GM19238 (cell line): ENCODE measurements at regions not wholly inside any gene's neighbourhood (a gene's known extent, or its start where the extent isn't known, plus 50 kb on each side); places are given as distances from the start of the nearest gene placed in this dataset.
"Not testable (repeated sequence)": the region's sequence is repeated elsewhere in the genome, so short reads cannot be mapped to it uniquely, and the experiment has no call there.

Source experiments
- DNase-seq: peaks from one replicate; pipeline ENCODE4 v3.0.0; 2011; ENCODE audit warnings: low spot score; ENCODE audit not compliant: insufficient read length

GRCh38 chr5:18765304-18765703 lies 1131.0 kb downstream of the TAF11L14 start:
- DNase-seq, result no peak

GRCh38 chr5:18771097-18771610 lies 1136.9 kb downstream of the TAF11L14 start:
- no peak for DNase-seq

GRCh38 chr5:18772475-18772874 lies 1138.2 kb downstream of the TAF11L14 start:
- no peak for DNase-seq

- no peak for DNase-seq
These were observed 1144.0 kb downstream of the TAF11L14 start for GRCh38 chr5:18778225-18778624.

GRCh38 chr5:18789218-18789998 lies 1155.1 kb downstream of the TAF11L14 start:
- DNase-seq, result no peak

- no peak for DNase-seq
These were observed 1157.9 kb downstream of the TAF11L14 start for GRCh38 chr5:18792145-18792544.

- DNase-seq, result no peak
These were observed 1163.0 kb downstream of the TAF11L14 start for GRCh38 chr5:18797222-18797621.

- no peak for DNase-seq
These were observed 1163.8 kb downstream of the TAF11L14 start for GRCh38 chr5:18798058-18798457.

- no peak for DNase-seq
These were observed 1165.3 kb downstream of the TAF11L14 start for GRCh38 chr5:18799482-18800128.

GRCh38 chr5:18800293-18801025 lies 1166.2 kb downstream of the TAF11L14 start:
- DNase-seq, result no peak

GRCh38 chr5:18801413-18801812 lies 1167.2 kb downstream of the TAF11L14 start:
- DNase-seq, result not testable (repeated sequence)

GRCh38 chr5:18802336-18802735 lies 1168.1 kb downstream of the TAF11L14 start:
- DNase-seq, result no peak

GRCh38 chr5:18805376-18805775 lies 1171.1 kb downstream of the TAF11L14 start:
- no peak for DNase-seq

- no peak for DNase-seq
These were observed 1173.2 kb downstream of the TAF11L14 start for GRCh38 chr5:18807256-18808149.

- no peak for DNase-seq
These were observed 1176.3 kb downstream of the CDH18 start for GRCh38 chr5:18811661-18812060.

GRCh38 chr5:18828351-18828750 lies 1159.6 kb downstream of the CDH18 start:
- DNase-seq, result no peak

- DNase-seq, result no peak
These were observed 1158.5 kb downstream of the CDH18 start for GRCh38 chr5:18829539-18829938.

- DNase-seq, result no peak
These were observed 1137.8 kb downstream of the CDH18 start for GRCh38 chr5:18850216-18850615.

- DNase-seq, result no peak
These were observed 1115.0 kb downstream of the CDH18 start for GRCh38 chr5:18872978-18873377.

GRCh38 chr5:18876565-18876964 lies 1111.4 kb downstream of the CDH18 start:
- DNase-seq, result no peak

GRCh38 chr5:18881615-18882014 lies 1106.4 kb downstream of the CDH18 start:
- no peak for DNase-seq
